Transverse colon (tissue), 4 donors: ENCODE measurements at regions not wholly inside any gene's neighbourhood (a gene's known extent, or its start where the extent isn't known, plus 50 kb on each side); places are given as distances from the start of the nearest gene placed in this dataset.

Source experiments
- CTCF ChIP-seq, 5 experiments: fragments of 200-600 bp in 3 of 5; fragments of 450-650 bp in 2 of 5; sonication (generic) in 3 of 5; IDR thresholded peaks; 1 replicate in 2 of 5; 2 replicates in 3 of 5; pipeline ENCODE4 v1.5.1; 2016 to 2017; ENCODE audit warnings: antibody characterized with exemption in 5 of 5, inconsistent platforms in 3 of 5, mild to moderate bottlenecking in 2 of 5, moderate library complexity in 1 of 5
- POLR2A ChIP-seq: fragments of 450-650 bp; IDR thresholded peaks from one replicate; pipeline ENCODE4 v1.6.1; 2016; ENCODE audit warnings: antibody characterized with exemption, mild to moderate bottlenecking, moderate library complexity
- POLR2AphosphoS5 ChIP-seq, 3 donors: sonication (generic); formaldehyde crosslinking; IDR thresholded peaks; one replicate each; pipeline ENCODE4 v1.6.1; 2016; ENCODE audit warnings: antibody characterized with exemption in 3 of 3

- TF ChIP-seq CTCF (IDR thresholded peaks at IDR 0.05) (no peak), POLR2AphosphoS5 (IDR thresholded peaks at IDR 0.05) (no peak), POLR2A (no peak)
Observed at GRCh38 chr2:67295851-67296250, 101.3 kb upstream of the ETAA1 start.
